H54 (cell line): ENCODE measurements at regions not wholly inside any gene's neighbourhood (a gene's known extent, or its start where the extent isn't known, plus 50 kb on each side); places are given as distances from the start of the nearest gene placed in this dataset.
"Not testable (repeated sequence)": the region's sequence is repeated elsewhere in the genome, so short reads cannot be mapped to it uniquely, and the experiment has no call there.

Experiments
- DNase-seq: peaks from one replicate; pipeline ENCODE4 v3.0.0; 2011; ENCODE audit warnings: low spot score, mixed read lengths; ENCODE audit not compliant: insufficient read length
- FAIRE-seq: peaks from 3 replicates; lab custom pipeline; 2011; peaks lifted over from hg19 to GRCh38; lab: Jason Lieb, UNC
- POLR2A ChIP-seq: IDR thresholded peaks from 2 replicates; pipeline ENCODE4 v1.6.1; 2011; ENCODE audit warnings: low read depth, mild to moderate bottlenecking, low read length

- FAIRE-seq (no peak), DNase-seq (no peak)
These were observed 530.8 kb downstream of the MFSD1 start for GRCh38 chr3:159332535-159333099.

DNA sequence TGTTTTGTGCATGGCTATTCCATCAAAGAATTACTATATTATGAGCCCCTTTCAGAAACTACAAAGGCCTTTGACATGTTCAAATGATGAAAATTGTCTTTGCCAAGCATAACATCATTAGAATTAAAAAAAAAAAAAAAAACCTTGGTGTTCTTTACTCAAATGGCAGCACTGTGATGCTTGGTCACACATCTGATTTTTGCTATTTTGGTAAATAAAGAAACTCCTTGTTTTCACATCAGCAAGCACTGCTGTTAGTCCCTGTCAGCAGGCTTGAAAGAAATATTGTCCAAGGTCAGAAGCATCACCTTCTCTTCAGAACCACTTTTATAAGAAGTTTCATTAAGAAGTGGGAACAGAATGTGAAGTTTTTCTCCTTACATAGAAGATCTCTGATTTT is 537.3 kb downstream of the MFSD1 start:
- FAIRE-seq (no peak), DNase-seq (no peak)

More at GRCh38 chr3:159332535-159333099, 530.8 kb downstream of the MFSD1 start:
- no peak for TF ChIP-seq POLR2A

GRCh38 chr3:159340877-159341500 is 539.1 kb downstream of the MFSD1 start:
- TF ChIP-seq POLR2A, result no peak
- DNase-seq, result no peak
- no peak for FAIRE-seq

More for the DNA sequence above, 537.3 kb downstream of the MFSD1 start:
- no peak for TF ChIP-seq POLR2A

DNA sequence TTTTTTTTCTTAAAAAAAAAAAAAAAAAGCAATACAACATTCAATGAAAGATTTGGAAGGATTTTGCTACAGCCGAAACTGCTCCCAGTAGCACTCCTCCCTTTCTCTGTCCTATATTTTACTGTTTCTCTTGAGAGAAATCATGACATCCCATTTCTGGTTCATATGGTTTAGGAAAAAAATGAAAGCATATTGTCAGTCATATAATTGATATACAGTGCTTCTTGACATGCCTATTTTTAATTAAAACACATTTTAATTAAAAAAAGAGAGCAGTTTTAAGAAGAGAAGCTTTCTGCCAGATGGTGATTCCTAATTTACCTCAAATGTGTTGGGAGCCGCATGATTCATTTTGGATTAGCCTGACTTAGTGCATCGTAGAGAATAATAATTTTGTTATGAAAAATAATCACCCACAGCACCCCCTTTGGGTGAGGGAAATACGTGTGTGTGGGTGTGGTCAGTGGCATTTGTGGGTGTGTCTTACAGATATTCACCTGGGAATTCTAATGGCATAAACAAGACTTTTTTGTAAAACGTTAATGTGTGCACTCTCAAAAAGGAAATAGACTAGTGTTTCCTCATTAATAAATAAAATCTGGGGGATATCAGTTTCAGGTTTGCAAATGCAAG is 544.5 kb downstream of the MFSD1 start:
- no peak for TF ChIP-seq POLR2A
- DNase-seq (no peak), FAIRE-seq (no peak)

- FAIRE-seq (no peak), DNase-seq (no peak)
- TF ChIP-seq POLR2A, result no peak
These were observed 546.6 kb downstream of the MFSD1 start for GRCh38 chr3:159348431-159348830.

GRCh38 chr3:159356606-159357005 is 554.8 kb downstream of the MFSD1 start:
- FAIRE-seq (no peak), DNase-seq (no peak)
- TF ChIP-seq POLR2A, result no peak

- DNase-seq, result no peak
- no peak for TF ChIP-seq POLR2A
- FAIRE-seq, result no peak
These were observed 562.7 kb downstream of the MFSD1 start for GRCh38 chr3:159364511-159364910.

DNA sequence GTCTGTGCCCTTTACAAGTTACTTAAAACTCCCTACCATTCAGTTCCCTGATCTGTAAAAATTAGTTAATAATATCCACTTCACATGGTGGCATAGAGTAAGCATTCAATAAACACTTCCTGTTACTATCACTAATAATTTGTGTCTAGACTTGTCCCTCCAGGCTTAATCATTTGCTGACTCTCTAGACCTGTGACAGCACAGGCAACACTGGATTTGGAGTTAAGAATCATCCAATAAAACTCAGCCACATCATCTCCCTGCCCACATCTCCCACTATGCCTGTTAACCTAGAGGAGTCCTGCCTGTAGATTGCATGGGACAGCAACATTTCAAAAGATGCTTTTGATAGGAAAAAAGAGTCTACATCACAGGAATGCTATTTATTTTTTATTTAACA is 564.6 kb downstream of the MFSD1 start:
- no peak for FAIRE-seq
- no peak for DNase-seq

GRCh38 chr3:159371961-159372360 is 570.1 kb downstream of the MFSD1 start:
- no peak for TF ChIP-seq POLR2A
- DNase-seq, result no peak
- FAIRE-seq, result no peak

More for the DNA sequence above, 564.6 kb downstream of the MFSD1 start:
- TF ChIP-seq POLR2A, result no peak

GRCh38 chr3:159378396-159379194 is 576.7 kb downstream of the MFSD1 start:
- TF ChIP-seq POLR2A, result no peak
- DNase-seq, result no peak
- peak; percentile 36 for FAIRE-seq

- TF ChIP-seq POLR2A, result no peak
- no peak for DNase-seq
- peak; percentile 52 for FAIRE-seq
These were observed 579.0 kb downstream of the MFSD1 start for GRCh38 chr3:159380891-159381290.

- no peak for TF ChIP-seq POLR2A
- DNase-seq, result no peak
- FAIRE-seq, result no peak
These were observed 588.9 kb downstream of the MFSD1 start for GRCh38 chr3:159390656-159391212.

DNA sequence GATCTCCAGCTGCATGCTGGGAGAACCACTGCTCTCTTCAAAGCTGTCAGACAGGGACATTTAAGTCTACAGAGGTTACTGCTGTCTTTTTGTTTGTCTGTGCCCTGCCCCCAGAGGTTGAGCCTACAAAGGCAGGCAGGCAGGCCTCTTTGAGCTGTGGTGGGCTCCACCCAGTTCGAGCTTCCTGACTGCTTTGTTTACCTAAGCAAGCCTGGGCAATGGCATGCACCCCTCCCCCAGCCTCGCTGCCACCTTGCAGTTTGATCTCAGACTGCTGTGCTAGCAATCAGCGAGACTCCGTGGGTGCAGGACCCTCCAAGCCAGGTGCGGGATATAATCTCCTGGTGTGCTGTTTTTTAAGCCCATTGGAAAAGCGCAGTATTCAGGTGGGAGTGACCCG is 591.0 kb upstream of the IL12A start:
- DNase-seq, FAIRE-seq: not testable (repeated sequence)

- no peak for TF ChIP-seq POLR2A
- FAIRE-seq (no peak), DNase-seq (no peak)
These were observed 587.6 kb upstream of the IL12A start for GRCh38 chr3:159401069-159401468.

DNA sequence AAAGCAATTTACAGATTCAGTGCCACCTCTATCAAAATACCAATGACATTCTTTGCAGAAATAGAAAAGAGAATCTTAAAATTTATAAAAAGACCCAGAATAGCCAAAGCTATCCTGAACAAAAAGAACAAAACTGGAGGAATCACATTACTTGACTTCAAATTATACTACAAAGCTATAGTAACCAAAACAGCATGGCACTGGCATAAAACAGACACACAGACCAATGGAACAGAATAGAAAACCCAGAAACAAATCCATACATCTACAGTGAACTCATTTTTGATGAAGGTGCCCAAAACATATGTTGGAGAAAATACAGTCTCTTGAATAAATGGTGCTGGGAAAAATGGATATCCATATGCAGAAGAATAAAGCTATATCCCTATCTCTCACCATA is 578.9 kb upstream of the IL12A start:
- FAIRE-seq, DNase-seq: not testable (repeated sequence)
